ENCODE measurements at regions not wholly inside any gene's neighbourhood (a gene's known extent, or its start where the extent isn't known, plus 50 kb on each side); places are given as distances from the start of the nearest gene placed in this dataset.
A peak's percentile ranks its signal among the peaks of the same experiment; 100 is the strongest.
"Not testable (repeated sequence)": the region's sequence is repeated elsewhere in the genome, so short reads cannot be mapped to it uniquely, and the experiment has no call there.

DNA sequence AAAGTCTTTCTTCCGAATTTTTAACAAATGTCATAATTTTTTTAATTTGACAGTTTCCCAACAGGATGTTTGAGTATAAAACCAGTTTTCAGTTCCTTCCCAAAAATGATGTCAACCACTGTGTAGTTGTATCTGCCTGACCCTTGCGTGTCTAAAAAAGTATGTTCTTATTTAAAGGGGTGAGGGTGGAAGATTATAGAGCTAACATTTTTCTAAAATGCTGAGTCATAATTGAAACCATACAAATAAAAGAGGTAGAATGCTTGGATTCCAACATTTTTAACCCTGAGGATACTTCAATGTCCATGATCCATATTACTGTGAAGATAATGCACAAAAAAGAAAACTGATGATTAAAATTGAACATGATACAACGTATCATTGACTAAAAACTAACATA lies 1388.8 kb downstream of the UQCRFS1 start:
- no peak for DNase-seq

DNA sequence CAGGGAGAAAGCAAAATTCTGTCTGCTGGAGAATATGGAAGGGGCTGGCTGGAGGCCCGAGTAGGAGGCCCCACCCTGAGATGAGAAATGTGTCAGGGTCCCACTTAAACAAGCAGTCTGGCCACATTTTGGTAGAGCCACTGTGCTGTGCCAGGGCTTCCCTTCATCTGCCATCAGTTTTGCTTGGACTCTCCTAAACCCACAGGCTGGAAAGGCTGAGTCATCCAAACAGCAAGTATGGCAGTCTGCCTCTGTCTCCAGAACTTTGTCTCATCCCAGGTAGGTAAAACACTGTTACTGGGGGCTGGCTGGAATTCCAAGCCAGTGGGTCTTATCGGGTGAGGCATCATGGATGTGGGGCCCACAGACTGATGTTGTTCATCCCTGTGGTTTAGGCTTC lies 1390.6 kb downstream of the UQCRFS1 start:
- DNase-seq = no peak

DNA sequence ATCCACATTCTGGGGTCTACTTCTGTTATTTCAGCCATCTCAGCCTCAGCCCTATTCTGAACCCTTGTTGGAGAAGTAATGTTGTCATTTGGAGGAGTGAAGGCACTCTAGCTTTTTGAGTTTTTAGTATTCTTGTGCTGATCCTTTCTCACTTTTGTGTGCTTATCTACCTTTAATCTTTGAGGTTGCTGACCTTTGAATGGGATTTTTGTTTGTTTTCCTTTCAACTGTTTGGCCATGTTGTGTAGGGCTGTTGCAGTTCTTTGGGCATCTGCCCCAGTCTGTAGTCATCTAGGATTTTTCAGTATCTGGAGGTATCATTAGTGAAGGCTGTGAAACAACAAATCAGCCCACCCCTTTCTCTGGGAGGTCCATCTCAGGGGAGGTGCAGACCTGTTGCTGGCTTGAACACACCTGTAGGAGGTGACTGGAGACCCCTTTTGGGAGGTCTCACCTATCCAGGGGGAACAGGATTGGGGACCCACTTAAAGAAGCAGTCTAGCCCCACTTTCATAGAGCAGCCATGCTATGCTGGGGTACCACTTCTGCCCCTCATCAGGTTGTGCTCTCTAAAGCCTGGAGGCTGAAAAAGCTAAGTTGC lies 1391.4 kb downstream of the UQCRFS1 start:
- DNase-seq = no peak

DNA sequence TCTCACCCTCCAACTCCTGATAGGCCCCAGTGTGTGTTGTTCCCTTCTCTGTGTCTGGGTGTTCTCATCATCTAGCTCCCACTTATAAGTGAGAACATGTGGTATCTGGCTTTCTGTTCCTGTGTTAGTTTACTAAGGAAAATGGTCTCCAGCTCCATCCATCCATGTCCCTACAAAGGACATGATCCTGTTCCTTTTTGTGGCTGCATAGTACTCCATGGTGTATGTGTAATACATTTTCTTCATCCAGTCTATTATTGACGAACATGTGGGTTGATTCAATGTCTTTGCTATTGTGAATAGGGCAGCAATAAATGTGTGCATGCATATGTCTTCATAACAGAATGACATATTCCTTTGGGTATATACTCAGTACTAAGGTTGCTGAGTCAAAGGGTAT lies 1397.0 kb downstream of the UQCRFS1 start:
- no peak for DNase-seq

DNA sequence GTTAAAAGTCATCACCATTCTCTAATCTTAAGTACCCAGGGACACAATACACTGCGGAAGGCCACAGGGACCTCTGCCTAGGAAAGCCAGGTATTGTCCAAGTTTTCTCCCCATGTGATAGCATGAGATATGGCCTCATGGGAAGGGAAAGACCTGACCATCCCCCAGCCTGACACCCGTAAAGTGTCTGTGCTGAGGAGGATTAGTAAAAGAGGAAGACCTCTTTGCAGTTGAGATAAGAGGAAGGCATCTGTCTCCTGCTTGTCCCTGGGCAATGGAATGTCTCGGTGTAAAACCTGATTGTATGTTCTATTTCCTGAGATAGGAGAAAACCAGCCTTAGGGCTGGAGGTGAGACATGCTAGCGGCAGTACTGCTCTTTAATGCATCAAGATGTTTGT lies 1398.1 kb downstream of the UQCRFS1 start:
- DNase-seq = not testable (repeated sequence)

DNA sequence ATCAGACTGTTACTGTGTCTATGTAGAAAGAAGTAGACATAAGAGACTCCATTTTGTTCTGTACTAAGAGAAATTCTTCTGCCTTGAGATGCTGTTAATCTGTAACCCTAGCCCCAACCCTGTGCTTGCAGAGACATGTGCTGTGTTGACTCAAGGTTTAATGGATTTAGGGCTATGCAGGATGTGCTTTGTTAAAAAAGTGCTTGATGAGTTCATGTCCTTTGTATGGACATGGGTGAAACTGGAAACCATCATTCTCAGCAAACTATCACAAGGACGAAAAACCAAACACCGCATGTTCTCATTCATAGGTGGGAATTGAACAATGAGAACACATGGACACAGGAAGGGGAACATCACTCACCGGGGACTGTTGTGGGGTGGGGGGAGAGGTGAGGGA lies 1398.7 kb downstream of the UQCRFS1 start:
- not testable (repeated sequence) for DNase-seq

DNA sequence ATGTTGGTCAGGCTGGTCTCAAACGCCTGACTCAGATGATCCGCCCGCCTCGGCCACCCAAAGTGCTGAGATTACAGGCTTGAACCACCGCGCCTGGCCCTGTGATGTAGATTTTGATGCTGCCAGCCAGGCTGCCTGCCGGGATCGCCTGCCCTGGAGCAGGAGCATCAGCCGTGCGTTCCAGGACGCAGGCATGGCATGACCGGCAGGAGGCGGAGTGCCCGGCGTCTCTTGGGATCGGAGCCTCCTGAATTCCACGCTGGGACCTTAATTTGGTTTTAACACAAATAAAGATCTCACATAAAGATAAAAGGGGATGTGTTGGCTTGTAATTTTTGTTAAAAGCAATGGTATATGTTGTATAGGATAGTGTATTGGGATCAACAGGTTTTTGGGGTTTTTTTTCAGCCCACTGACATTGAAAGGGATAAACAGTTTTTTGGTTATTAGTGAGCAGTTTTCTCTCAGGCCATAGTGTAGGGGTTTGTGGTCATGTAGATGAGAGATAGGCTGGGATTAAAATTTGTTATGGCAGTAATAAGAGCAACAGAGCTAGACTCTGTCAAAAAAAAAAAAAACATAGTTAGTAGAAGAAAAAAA lies 1406.4 kb downstream of the UQCRFS1 start:
- no peak for DNase-seq

DNA sequence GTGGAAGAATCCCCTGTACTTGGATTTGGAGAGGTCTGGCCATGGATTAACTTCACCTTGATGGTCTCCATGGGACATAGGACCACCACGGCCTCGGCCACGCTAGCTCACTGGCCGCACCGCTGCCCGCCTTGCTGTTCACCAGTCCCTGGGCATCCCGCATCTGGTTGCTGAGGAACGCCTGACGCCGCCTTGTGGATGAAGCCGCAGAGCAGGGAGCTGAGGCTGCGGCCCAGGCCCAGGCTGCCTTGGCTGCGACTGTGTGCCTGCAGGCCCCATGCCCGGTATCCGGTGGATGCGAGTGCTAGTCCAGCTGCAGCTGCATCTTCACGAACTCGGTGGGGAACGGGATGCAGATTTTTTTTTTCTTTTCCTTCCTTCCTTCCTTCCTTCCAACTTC lies 1407.1 kb downstream of the UQCRFS1 start:
- DNase-seq = no peak

DNA sequence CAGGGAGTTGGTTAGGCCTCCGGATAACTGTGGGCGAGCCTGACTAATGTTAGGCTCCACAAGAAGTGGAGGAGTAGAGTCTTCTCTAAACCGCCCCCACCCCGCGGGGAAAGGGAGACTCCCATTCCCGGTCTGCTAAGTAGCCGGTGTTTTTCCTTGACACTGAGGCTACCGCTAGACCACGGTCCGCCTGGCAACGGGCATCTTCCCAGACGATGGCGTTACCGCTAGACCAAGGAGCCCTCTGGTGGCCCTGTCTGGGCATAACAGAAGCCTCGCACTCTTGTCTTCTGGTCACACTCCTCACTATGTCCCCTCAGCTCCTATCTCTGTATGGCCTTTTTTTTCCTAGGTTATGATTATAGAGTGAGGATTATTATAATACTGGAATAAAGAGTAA lies 1410.7 kb downstream of the UQCRFS1 start:
- not testable (repeated sequence) for DNase-seq

DNA sequence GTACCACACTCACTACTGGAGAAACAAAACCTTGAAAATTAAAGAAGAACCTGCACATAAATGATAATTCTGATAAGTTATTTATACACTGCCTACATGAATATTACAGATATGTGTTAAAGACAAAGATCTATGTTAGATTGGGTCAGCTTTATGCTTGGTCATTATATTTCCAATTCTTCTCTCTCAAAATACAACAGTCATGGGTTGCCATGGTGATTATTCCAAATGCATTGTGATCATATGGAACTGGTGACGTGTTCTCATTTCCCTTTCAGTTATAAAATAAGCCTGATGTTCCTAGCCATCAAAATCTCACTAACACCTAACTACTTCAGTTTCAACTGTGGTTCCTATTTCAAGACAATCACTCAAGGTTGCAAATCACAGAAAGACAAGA lies 1416.4 kb downstream of the UQCRFS1 start:
- DNase-seq = no peak

DNA sequence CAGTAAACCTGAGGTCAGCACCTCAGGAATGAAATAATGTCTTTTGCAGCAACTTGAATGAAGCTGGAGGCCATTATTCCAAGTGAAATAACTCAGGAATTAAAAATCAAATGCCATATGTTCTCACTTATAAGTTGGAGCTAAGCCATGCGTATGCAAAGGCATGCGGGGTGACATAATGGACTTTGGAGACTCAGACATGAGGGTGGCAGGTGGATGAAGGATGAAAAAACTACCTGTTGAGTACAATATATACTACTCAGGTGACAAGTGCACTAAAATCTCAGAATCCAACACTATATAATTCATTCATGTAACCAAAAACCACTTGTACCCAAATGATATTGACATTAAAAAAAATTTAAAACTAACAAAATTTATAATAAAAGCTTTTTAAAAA lies 1416.9 kb downstream of the UQCRFS1 start:
- DNase-seq = no peak

DNA sequence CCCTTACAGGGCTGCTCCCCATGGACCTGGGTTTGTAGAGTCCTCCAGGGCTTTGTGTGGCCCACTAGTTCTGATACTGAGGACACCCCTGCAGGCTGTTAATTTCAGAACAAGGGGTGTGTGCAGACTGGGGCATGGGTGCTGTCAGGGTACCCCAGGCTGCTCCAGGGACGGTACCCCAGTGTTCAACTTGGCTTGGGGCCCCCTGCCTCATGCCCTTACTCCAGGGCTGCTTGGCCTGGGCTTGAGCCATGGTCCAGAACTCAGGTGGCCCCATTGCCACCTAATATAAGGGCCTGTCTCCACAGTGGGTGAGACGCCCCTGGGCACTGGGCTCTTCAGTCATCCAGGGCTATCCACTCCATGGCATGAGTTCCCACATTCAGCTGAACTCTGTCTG lies 1417.6 kb downstream of the UQCRFS1 start:
- no peak for DNase-seq

DNA sequence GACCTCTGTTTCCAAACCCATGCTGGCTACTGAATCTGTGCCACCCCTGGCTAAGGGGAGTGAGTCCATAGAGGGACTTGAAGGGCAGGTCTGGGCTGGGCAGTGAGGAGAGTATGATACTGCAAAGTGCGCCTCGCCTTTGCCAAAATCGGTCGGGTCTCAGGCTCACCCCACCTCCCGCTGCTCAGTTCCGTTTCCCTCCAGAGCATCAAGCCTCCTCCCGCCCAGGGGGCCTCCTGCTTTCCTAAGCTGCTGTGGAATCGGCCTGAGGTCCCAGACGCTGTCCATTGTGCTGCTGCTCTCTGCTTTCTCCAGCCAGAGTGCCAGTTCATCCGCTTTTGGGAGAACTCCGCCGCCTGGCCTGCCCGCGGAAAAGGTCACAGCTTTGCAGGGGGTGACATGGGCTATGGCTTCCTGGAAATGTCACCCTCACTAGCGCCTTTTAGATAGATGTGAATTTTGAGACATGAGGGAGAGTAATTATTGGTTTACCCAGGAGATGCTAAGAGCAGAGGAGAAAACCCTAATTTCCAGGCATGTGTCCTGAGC lies 1418.4 kb downstream of the UQCRFS1 start:
- DNase-seq = peak in 1 of 2 experiments; percentile 38

DNA sequence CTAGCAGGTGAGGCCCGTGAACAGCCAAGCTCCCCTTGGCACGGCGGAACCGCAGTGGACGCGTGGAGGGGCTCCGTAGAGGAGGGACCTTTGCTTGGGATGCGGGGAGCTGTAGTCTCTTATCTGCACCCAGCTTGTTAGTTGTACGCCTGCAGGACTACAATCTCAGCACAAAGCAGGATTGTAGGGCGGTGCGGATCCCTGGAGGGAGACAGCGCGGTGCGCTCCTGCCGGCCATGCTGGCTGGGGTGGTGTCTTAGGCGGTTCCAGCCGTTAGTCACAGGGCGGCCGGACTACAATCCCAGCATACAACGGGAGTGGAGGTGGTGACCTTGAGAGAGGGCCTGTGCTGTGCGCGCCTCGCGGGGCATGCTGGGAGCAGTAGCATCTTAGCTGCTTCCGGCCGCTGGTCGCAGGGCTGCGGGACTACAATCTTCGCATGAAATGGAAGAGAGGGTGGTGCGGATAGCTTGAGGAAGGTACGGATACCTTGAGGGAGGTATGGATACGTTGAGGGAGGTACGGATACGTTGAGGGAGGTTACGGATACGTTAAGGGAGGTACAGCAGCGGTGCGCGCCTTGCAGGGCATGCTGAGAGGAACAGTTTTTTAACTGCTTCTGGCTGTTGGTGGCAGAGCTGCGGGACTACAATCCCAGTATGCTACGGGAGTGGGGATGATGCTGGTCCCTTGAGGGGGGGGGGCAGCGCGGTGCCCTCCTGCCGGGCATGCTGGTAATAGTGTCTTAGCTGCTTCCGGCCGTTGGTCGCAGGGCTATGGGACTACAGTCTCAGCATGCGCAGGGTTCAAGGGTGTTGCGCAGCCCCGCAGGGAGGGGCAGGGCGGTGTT lies 1419.1 kb downstream of the UQCRFS1 start:
- peak; percentile 81 to 84 for DNase-seq

DNA sequence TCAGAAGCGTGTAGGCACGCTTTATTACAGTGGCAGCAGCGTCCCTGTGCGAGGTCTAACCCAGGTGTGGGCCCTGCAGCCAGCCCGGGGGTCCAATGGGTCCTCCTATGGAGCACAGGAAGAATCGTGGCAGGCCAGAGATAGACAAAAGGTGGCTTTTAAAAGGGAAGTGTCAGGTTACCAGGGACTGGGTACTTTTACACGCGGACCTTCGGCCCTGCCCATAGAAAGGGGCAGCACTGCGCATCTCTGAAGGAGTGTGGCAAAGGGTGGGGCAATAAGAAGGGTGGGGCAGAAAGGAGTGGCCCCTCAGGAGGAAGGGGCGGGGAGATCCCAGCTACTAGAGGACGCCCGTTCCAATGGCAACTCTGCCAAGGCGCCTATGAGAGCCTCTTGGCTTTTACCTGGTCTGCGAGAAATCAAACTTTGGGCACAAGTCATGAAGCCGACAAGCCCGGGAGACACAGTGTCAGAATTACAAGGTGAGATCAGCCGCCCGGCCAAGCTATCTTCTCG lies 1419.8 kb downstream of the UQCRFS1 start:
- peak; percentile 79 to 86 for DNase-seq

DNA sequence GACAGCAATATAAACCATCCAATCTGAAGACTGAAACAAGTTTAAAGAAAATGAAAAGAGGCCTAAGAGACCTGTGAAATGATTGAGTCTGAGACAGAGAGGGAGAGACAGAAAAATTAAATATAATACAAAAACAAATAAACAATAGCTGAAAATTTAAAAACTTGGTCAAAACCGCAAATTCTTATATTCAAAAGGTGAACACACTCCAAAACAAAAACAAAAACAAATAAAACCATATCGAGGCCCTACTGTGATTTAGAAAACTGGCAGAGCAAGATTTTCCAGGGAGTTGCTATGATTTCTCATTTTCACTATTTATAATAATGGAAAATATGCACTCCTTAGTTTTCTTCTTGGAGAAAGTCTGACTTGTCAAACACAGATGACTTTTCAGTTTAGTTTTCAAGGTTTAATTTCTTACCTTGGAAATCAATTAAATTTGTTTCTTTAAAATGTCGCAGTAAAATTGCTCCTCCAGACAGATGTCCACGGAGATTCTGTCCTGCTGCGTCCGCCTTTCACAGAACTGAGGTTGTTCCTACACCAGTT lies 1420.3 kb downstream of the UQCRFS1 start:
- DNase-seq = peak in 1 of 2 experiments; percentile 43

DNA sequence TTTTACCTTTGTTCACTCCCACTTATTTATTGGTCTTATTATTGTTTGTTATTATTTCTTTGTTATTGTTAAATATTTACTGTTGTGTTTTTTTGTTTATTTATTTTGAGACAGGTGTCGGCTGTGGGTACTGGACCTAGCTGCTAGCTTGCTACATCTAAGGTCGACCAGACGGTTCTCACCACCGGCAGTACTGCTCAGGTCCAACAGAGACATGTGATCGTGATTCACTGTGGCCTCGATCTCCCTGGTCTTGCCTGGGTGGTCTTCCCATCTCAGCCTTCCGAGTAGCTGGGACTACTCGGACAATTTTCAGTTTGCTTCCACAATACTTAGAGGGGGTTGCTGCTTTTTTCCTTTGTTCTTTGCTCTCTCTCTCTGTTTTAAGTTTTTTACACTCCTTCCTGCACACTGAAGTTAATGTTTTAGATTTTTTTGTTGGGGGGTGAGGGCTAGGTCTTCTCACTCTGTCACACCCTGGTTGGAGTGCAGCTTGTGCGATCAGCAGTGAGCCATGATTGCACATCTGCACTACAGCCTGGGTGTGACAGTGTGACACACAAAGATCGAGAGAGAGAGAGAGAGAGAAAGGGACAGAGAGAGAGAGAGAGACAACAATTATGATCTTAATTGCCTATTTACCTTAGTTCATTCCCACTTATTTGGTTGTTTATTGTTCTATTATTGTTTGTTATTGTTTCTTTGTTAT lies 1432.4 kb downstream of the UQCRFS1 start:
- peak; percentile 44 to 49 for DNase-seq

DNA sequence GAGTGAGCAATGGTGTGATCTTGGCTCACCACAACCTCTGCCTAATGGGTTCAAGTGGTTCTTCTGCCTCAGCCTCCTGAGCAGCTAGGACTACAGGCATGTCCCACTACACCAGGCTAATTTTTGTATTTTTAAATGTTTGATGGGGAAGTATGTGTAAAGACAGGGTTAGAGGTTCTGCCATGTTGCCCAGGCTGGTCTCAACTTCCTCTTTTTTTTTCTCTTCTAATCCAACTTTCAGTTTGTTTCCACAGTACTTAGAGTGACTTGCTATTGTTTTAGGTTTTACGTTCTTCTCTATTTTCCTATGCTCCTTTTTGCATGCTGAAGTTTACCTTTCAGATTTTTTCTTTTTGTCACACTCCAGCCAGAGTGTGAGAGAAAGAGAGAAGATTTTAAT lies 1433.0 kb downstream of the UQCRFS1 start:
- DNase-seq = peak; percentile 79 to 80

DNA sequence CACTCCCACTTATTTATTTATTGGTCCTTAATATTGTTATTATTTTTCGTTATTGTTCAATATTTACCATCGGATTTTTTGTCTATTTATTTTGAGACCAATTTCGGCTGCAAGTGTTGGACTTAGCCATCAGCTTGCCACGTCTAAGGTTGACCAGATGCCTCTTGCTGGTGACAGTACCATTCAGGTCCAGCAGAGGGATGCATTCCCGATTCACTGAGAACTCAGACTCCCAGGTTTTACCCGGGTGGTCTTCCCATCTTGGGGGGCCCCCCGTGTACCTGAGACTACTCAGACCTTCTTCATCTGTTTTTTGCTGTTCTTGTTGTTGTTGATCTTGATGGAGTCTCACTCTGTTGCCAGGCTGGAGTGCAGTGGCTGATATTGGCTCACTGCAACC lies 1435.2 kb downstream of the UQCRFS1 start:
- DNase-seq = no peak

DNA sequence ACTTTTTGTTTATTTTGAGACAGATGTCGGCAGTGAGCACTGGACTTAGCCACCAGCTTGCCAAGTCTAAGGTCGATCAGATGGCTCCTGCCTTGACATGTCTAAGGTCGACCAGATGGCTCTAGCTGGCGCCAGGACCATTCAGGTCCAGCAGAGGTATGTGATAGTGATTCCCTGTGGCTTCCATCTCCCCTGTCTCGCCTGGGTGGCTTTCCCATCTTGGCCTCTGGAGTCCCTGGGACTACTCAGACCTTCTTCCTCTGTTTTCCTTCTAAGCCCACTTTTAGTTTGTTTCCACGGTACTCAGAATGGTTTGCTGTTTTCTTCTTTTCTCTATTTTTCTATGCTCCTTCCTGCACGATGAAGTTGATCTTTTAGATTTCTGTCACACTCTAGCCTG lies 1435.7 kb downstream of the UQCRFS1 start:
- DNase-seq = no peak

DNA sequence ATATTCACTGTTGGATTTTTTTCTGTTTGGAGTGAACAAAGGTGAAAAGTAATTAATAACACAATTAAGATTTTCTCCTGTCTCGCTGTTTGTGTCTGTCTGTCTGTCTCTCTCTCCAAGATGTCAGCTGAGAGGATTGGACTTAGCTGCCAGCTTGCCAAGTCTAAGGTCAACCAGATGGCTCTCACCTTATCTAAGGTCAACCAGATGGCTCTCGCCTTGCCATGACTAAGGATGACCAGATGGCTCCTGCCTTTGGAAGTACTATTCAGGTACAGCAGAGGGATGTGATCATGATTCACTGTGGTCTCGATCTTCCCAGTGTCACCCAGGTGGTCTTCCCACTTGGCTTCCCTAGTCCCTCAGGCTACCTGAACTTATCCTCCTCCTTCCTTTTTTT lies 1436.4 kb downstream of the UQCRFS1 start:
- DNase-seq = no peak

DNA sequence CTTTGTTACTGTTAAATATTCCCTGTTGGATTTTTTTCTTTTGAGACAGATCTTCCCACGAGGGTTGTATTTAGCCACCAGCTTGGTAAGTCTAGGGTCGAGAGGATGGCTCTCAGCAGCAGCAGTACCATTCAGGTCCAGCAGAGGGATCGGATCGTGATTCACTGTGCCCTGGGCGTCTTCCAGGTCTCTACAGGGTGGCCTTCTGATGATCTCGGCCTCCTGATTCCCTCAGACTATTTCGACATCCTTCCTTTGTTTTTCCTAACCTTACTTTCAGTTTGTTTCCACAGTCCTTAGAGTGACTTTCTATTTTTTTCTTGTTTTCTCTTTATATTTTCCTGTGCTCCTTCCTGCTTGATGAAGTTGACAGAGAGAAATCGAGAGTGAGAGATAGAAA lies 1436.9 kb downstream of the UQCRFS1 start:
- DNase-seq = peak; percentile 31 to 61

DNA sequence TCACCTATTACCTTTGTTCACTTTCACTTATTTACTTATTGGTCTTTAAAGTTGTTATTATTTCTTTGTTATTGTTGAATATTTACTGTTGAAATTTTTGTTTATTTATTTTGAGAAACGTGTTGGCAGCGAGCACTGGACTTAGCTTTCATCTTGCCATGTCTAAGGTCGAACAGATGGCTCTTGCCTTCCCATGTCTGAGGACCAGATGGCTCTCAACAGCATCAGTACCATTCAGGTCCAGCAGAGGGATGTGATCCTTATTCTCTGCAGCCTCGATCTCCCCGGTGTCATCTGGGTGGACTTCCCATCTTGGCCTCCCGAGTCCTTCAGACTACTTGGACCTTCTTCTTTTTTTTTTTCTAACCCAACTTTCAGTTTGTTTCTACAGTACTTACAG lies 1437.6 kb downstream of the UQCRFS1 start:
- DNase-seq = peak; percentile 9 to 18

Data from AML-193 (cell line).